ENCODE measurements at regions not wholly inside any gene's neighbourhood (a gene's known extent, or its start where the extent isn't known, plus 50 kb on each side); places are given as distances from the start of the nearest gene placed in this dataset.

- H3K36me3 ChIP-seq (ENCODE audit: control insufficient read depth, insufficient read depth, low read length), result no peaks in the 10 kb centered on the region
- no peak for TF ChIP-seq CTCF (IDR thresholded peaks at IDR 0.05; ENCODE audit: insufficient read depth, low read length, poor library complexity, severe bottlenecking)
- no peaks in the 10 kb centered on the region for H3K27me3 ChIP-seq (replicated peaks; ENCODE audit: control insufficient read depth, insufficient read depth, low read length)
- DNase-seq (ENCODE audit: extremely low read depth, insufficient read length), result no peak
- H3K4me3 ChIP-seq (replicated peaks; ENCODE audit: low read depth, low read length), result no peak overlapping the region
Measured at GRCh38 chr1:79839882-79840281, 833.4 kb upstream of the ADGRL4 start.

GRCh38 chr1:79827446-79827845, 820.9 kb upstream of the ADGRL4 start:
- H3K36me3 ChIP-seq (ENCODE audit: control insufficient read depth, insufficient read depth, low read length), result no peaks in the 10 kb centered on the region
- TF ChIP-seq CTCF (IDR thresholded peaks at IDR 0.05; ENCODE audit: insufficient read depth, low read length, poor library complexity, severe bottlenecking), result no peak
- no peak for DNase-seq (ENCODE audit: extremely low read depth, insufficient read length)
- H3K4me3 ChIP-seq (replicated peaks; ENCODE audit: low read depth, low read length), result no peak overlapping the region
- H3K27me3 ChIP-seq (replicated peaks; ENCODE audit: control insufficient read depth, insufficient read depth, low read length), result no peaks in the 10 kb centered on the region

- TF ChIP-seq CTCF (IDR thresholded peaks at IDR 0.05; ENCODE audit: insufficient read depth, low read length, poor library complexity, severe bottlenecking), result no peak
- no peaks in the 10 kb centered on the region for H3K27me3 ChIP-seq (replicated peaks; ENCODE audit: control insufficient read depth, insufficient read depth, low read length)
- H3K36me3 ChIP-seq (ENCODE audit: control insufficient read depth, insufficient read depth, low read length), result no peaks in the 10 kb centered on the region
- no peak for DNase-seq (ENCODE audit: extremely low read depth, insufficient read length)
- no peak overlapping the region for H3K4me3 ChIP-seq (replicated peaks; ENCODE audit: low read depth, low read length)
Measured at GRCh38 chr1:79825551-79825950, 819.0 kb upstream of the ADGRL4 start.

GRCh38 chr1:79822053-79822452, 815.5 kb upstream of the ADGRL4 start:
- H3K4me3 ChIP-seq (replicated peaks; ENCODE audit: low read depth, low read length), result no peak overlapping the region
- no peak for DNase-seq (ENCODE audit: extremely low read depth, insufficient read length)
- no peaks in the 10 kb centered on the region for H3K27me3 ChIP-seq (replicated peaks; ENCODE audit: control insufficient read depth, insufficient read depth, low read length)
- no peak for TF ChIP-seq CTCF (IDR thresholded peaks at IDR 0.05; ENCODE audit: insufficient read depth, low read length, poor library complexity, severe bottlenecking)
- H3K36me3 ChIP-seq (ENCODE audit: control insufficient read depth, insufficient read depth, low read length), result no peaks in the 10 kb centered on the region

GRCh38 chr1:79819140-79819539, 812.6 kb upstream of the ADGRL4 start:
- no peaks in the 10 kb centered on the region for H3K36me3 ChIP-seq (ENCODE audit: control insufficient read depth, insufficient read depth, low read length)
- H3K4me3 ChIP-seq (replicated peaks; ENCODE audit: low read depth, low read length), result no peak overlapping the region
- no peak for DNase-seq (ENCODE audit: extremely low read depth, insufficient read length)
- TF ChIP-seq CTCF (IDR thresholded peaks at IDR 0.05; ENCODE audit: insufficient read depth, low read length, poor library complexity, severe bottlenecking), result no peak
- no peaks in the 10 kb centered on the region for H3K27me3 ChIP-seq (replicated peaks; ENCODE audit: control insufficient read depth, insufficient read depth, low read length)

GRCh38 chr1:79817031-79817560, 810.6 kb upstream of the ADGRL4 start:
- Histone ChIP-seq H3K4me3 (replicated peaks; ENCODE audit: low read depth, low read length) (no peak overlapping the region), H3K36me3 (ENCODE audit: control insufficient read depth, insufficient read depth, low read length) (no peaks in the 10 kb centered on the region), H3K27me3 (replicated peaks; ENCODE audit: control insufficient read depth, insufficient read depth, low read length) (no peaks in the 10 kb centered on the region)
- no peak for DNase-seq (ENCODE audit: extremely low read depth, insufficient read length)
- no peak for TF ChIP-seq CTCF (IDR thresholded peaks at IDR 0.05; ENCODE audit: insufficient read depth, low read length, poor library complexity, severe bottlenecking)

Measured in GM06990 (cell line).